Caco-2 (cell line): ENCODE measurements at regions not wholly inside any gene's neighbourhood (a gene's known extent, or its start where the extent isn't known, plus 50 kb on each side); places are given as distances from the start of the nearest gene placed in this dataset.
"Not testable (repeated sequence)": the region's sequence is repeated elsewhere in the genome, so short reads cannot be mapped to it uniquely, and the experiment has no call there.

Source experiments
- BruUV-seq: library from RNA; stranded (reverse); fragments of 400-500 nt; replicated peaks from 2 replicates; lab custom pipeline; 2021; lab: Mats Ljungman, UMichigan
- CTCF ChIA-PET: fragments of 300-600 bp; sonication (Branson Sonifier 250); formaldehyde crosslinking; loops from one replicate; lab custom pipeline; 2022; ENCODE audit warnings: antibody characterized with exemption; lab: Charles Lee
- POLR2A ChIA-PET: fragments of 300-600 bp; sonication (Branson Sonifier 250); formaldehyde crosslinking; loops from one replicate; lab custom pipeline; 2022; ENCODE audit warnings: antibody characterized with exemption; lab: Charles Lee
- DNase-seq, 2 experiments: peaks; one replicate each; pipeline versions ENCODE4 v3.0.0 to v3.0.0-alpha.2; 2020 to 2022
- H3K27me3 ChIP-seq: replicated peaks from 2 replicates; pipeline ENCODE4 v1.6.0; 2011; ENCODE audit warnings: low read length; ENCODE audit not compliant: control insufficient read depth, insufficient read depth
- H3K36me3 ChIP-seq: 2 replicates; pipeline ENCODE4 v1.5.1; 2011; ENCODE audit warnings: low read length; ENCODE audit not compliant: control insufficient read depth, insufficient read depth
- H3K4me1 ChIP-seq: fragments of 250-450 bp; sonication (Bioruptor Pico); 2 replicates; pipeline ENCODE4 v1.5.1; 2020; ENCODE audit warnings: mild to moderate bottlenecking
- H3K4me3 ChIP-seq: 2 replicates; pipeline ENCODE4 v1.5.1; 2011; ENCODE audit warnings: low read depth, mild to moderate bottlenecking, control low read depth, low read length
- H3K9me3 ChIP-seq: fragments of 250-450 bp; sonication (Bioruptor Pico); 2 replicates; pipeline ENCODE4 v1.5.1; 2020; ENCODE audit warnings: mild to moderate bottlenecking, moderate library complexity
- H3K27ac Mint-ChIP-seq: one replicate; pipeline ENCODE4 v1.8.0; 2022; ENCODE audit warnings: mixed read lengths; ENCODE audit not compliant: unreplicated experiment
- H3K27me3 Mint-ChIP-seq: one replicate; pipeline ENCODE4 v1.8.0; 2022; ENCODE audit warnings: mixed read lengths; ENCODE audit not compliant: insufficient read depth, unreplicated experiment
- H3K36me3 Mint-ChIP-seq: one replicate; pipeline ENCODE4 v1.8.0; 2022; ENCODE audit warnings: mild to moderate bottlenecking, mixed read lengths; ENCODE audit not compliant: insufficient read depth, unreplicated experiment
- H3K4me1 Mint-ChIP-seq: one replicate; pipeline ENCODE4 v1.8.0; 2022; ENCODE audit warnings: low read depth, mixed read lengths; ENCODE audit not compliant: unreplicated experiment
- H3K4me3 Mint-ChIP-seq: one replicate; pipeline ENCODE4 v1.8.0; 2022; ENCODE audit warnings: mild to moderate bottlenecking, moderate library complexity, mixed read lengths; ENCODE audit not compliant: unreplicated experiment
- H3K9me3 Mint-ChIP-seq: one replicate; pipeline ENCODE4 v1.8.0; 2022; ENCODE audit warnings: mixed read lengths; ENCODE audit not compliant: unreplicated experiment
- intact Hi-C: fragments of 100-400 bp; cut with micrococcal nuclease; formaldehyde crosslinking; loops from one replicate; pipeline ENCODE4 v1.10.0; 2022; ENCODE audit not compliant: unreplicated experiment
- TF ChIP-seq, protein P1 (sequence below), 2 experiments: fragments of 200-600 bp in 1 of 2; IDR thresholded peaks; 1 replicate in 1 of 2; 2 replicates in 1 of 2; pipeline versions ENCODE4 v1.5.1 to v1.8.0; 2011 to 2022; ENCODE audit warnings: antibody characterized with exemption in 1 of 2, control low read depth in 1 of 2, inconsistent platforms in 1 of 2, low read depth in 1 of 2, low read length in 1 of 2, mild to moderate bottlenecking in 1 of 2, moderate library complexity in 1 of 2; ENCODE audit not compliant: insufficient read depth in 1 of 2, severe bottlenecking in 1 of 2, unreplicated experiment in 1 of 2

DNA sequence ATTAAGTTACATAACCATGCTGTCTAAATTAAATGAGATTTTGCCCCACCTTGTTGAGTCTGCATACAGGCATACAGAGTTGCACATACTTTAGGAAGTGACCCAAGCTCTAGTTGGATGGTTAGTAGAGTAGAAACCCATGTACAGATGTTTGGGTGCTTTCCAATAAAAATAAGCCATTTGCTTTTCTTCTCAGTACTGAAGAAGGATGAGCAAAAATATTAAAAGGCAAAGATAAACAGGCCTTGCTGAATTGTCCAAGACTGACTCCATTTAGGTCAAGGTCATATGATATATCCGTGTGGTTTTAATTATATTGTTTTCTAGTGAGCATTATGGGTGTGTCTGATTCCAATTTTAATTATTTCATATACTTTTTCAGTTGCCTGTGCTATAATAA, 589.4 kb downstream of the RFPL4B start:
- Mint-ChIP-seq H3K27me3 (no peaks in the 10 kb centered on the region), H3K9me3 (no peaks in the 10 kb centered on the region), H3K36me3 (no peaks in the 10 kb centered on the region), H3K4me1 (no peaks in the 10 kb centered on the region), H3K4me3 (no peak overlapping the region), H3K27ac (no peak overlapping the region)
- no TSS peak for BruUV-seq
- POLR2A ChIA-PET: no interaction called here
- TF ChIP-seq, protein P1, sequence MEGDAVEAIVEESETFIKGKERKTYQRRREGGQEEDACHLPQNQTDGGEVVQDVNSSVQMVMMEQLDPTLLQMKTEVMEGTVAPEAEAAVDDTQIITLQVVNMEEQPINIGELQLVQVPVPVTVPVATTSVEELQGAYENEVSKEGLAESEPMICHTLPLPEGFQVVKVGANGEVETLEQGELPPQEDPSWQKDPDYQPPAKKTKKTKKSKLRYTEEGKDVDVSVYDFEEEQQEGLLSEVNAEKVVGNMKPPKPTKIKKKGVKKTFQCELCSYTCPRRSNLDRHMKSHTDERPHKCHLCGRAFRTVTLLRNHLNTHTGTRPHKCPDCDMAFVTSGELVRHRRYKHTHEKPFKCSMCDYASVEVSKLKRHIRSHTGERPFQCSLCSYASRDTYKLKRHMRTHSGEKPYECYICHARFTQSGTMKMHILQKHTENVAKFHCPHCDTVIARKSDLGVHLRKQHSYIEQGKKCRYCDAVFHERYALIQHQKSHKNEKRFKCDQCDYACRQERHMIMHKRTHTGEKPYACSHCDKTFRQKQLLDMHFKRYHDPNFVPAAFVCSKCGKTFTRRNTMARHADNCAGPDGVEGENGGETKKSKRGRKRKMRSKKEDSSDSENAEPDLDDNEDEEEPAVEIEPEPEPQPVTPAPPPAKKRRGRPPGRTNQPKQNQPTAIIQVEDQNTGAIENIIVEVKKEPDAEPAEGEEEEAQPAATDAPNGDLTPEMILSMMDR (IDR thresholded peaks at IDR 0.05; ENCODE audit: insufficient read depth in 1 of 2, low read depth in 1 of 2, low read length in 1 of 2, severe bottlenecking in 1 of 2, unreplicated experiment in 1 of 2): no peak
- CTCF ChIA-PET: interaction anchor here (0.6 kb wide), 1 partner anchor 59 kb away, joined by 3 read pairs; no protein-coding TSS in a partner anchor
- Histone ChIP-seq H3K4me1 (no peaks in the 10 kb centered on the region), H3K27me3 (no peaks in the 10 kb centered on the region), H3K4me3 (no peak overlapping the region), H3K36me3 (no peaks in the 10 kb centered on the region), H3K9me3 (no peaks in the 10 kb centered on the region)
- DNase-seq: no peak
- intact Hi-C loops: no loop called here

DNA sequence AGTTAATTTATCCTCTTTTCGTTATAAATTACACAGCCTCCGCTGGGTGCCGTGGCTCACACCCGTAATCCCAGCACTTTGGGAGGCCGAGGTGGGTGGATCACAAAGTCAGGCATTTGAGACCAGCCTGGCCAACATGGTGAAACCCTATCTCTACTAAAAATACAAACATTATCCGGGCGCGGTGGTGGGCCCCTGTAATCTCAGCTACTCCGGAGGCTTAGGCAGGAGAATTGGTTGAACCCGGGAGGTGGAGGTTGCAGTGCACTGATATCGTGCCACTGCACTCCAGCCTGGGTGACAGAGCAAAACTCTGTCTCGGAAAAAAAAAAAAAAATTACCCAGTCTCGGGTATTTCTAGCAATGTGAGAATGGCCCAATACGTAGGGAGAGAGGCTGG, 590.6 kb downstream of the RFPL4B start:
- H3K4me1 ChIP-seq, H3K36me3 Mint-ChIP-seq, H3K4me3 ChIP-seq, H3K4me1 Mint-ChIP-seq, DNase-seq, H3K27me3 ChIP-seq, intact Hi-C loops, H3K36me3 ChIP-seq, H3K27ac Mint-ChIP-seq, H3K9me3 Mint-ChIP-seq, H3K9me3 ChIP-seq, H3K27me3 Mint-ChIP-seq, CTCF ChIA-PET, BruUV-seq, H3K4me3 Mint-ChIP-seq, POLR2A ChIA-PET: not testable (repeated sequence)

DNA sequence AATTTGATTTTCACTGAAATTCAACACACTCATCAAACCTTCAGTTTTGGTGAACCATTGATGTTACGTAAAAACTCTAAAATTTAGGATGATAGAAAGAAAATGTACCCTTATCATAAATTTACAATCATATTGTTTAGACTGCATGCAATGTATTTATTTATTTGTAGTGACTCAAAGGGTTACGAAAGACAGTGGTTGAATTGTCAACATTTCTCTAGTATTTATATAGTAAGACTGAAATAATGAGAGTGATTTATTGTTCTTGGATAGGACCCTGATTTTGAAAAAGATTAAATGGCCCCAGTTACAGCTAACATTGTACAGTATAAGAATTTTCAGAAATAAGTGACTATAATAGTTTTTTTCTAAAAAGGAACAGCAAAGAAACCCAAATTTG, 591.5 kb downstream of the RFPL4B start:
- Mint-ChIP-seq H3K9me3 (no peaks in the 10 kb centered on the region), H3K4me3 (no peak overlapping the region), H3K4me1 (no peaks in the 10 kb centered on the region), H3K36me3 (no peaks in the 10 kb centered on the region), H3K27me3 (no peaks in the 10 kb centered on the region), H3K27ac (no peak overlapping the region)
- ChIA-PET POLR2A (no interaction called here), CTCF (no interaction called here)
- TF ChIP-seq, protein P1 (IDR thresholded peaks at IDR 0.05; ENCODE audit: insufficient read depth in 1 of 2, low read depth in 1 of 2, low read length in 1 of 2, severe bottlenecking in 1 of 2, unreplicated experiment in 1 of 2): no peak
- no peaks in the 10 kb centered on the region for H3K36me3 ChIP-seq
- DNase-seq: no peak
- H3K9me3 ChIP-seq: no peaks in the 10 kb centered on the region
- H3K4me1 ChIP-seq: no peaks in the 10 kb centered on the region
- no peak overlapping the region for H3K4me3 ChIP-seq
- BruUV-seq: no TSS peak
- no peaks in the 10 kb centered on the region for H3K27me3 ChIP-seq
- intact Hi-C loops: no loop called here

DNA sequence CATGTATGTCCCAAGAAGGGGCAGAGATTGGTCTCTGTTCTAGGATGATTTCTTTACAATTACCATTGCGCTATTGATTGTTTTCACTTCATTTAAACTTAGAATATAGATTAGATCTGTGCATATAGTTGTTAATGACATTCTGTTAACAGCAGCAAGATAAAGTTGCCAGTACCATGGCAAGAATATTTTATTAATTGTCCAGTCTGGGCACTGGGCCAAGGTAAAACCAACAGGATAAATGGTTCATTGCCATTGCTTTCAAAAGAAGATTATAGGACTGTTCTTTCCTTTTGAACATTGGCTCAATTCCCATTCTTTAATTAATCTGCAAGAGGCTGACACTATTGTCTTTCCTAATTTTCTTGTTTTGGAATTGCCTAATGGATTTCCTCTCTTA, 592.4 kb downstream of the RFPL4B start:
- intact Hi-C loops: no loop called here
- TF ChIP-seq, protein P1 (IDR thresholded peaks at IDR 0.05; ENCODE audit: insufficient read depth in 1 of 2, low read depth in 1 of 2, low read length in 1 of 2, severe bottlenecking in 1 of 2, unreplicated experiment in 1 of 2): no peak
- no TSS peak for BruUV-seq
- Mint-ChIP-seq H3K27me3 (no peaks in the 10 kb centered on the region), H3K9me3 (no peaks in the 10 kb centered on the region), H3K4me3 (no peak overlapping the region), H3K27ac (no peak overlapping the region), H3K4me1 (no peaks in the 10 kb centered on the region), H3K36me3 (no peaks in the 10 kb centered on the region)
- no peak for DNase-seq
- Histone ChIP-seq H3K4me3 (no peak overlapping the region), H3K36me3 (no peaks in the 10 kb centered on the region), H3K4me1 (no peaks in the 10 kb centered on the region), H3K27me3 (no peaks in the 10 kb centered on the region), H3K9me3 (no peaks in the 10 kb centered on the region)
- ChIA-PET POLR2A (no interaction called here), CTCF (no interaction called here)
